NOMO-1 treated with dmso at 0.1 percent for 144 hours (cell line): ENCODE measurements at regions not wholly inside any gene's neighbourhood (a gene's known extent, or its start where the extent isn't known, plus 50 kb on each side); places are given as distances from the start of the nearest gene placed in this dataset.

Experiments used
- DNase-seq: peaks from one replicate; lab custom pipeline; 2025; ENCODE audit not compliant: unreplicated experiment; lab: John Stamatoyannopoulos, UW

DNA sequence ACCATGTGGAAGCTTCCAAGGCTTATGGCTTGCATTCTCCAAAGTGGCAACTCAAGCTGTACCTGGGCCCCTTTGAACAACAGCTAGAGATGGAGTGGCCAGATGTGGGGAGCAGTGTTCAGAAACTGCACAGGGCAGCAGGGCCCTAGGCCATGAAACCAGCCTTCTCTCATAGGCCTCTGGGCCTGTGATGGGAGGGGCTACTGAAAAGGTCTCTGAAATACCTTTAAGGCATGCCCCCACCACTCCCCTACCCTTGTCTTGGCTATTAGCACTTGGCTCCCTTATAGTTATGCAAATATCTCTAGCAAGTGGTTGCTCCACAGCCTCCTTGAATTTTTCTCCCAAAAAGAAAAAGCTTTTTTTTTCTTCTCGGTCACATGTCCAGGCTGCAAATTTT, 1014.6 kb downstream of the DTWD2 start:
- no peak for DNase-seq

GRCh38 chr5:117955831-117956230, 1032.5 kb downstream of the DTWD2 start:
- DNase-seq, result no peak

GRCh38 chr5:117954331-117954730, 1034.0 kb downstream of the DTWD2 start:
- DNase-seq, result no peak

DNA sequence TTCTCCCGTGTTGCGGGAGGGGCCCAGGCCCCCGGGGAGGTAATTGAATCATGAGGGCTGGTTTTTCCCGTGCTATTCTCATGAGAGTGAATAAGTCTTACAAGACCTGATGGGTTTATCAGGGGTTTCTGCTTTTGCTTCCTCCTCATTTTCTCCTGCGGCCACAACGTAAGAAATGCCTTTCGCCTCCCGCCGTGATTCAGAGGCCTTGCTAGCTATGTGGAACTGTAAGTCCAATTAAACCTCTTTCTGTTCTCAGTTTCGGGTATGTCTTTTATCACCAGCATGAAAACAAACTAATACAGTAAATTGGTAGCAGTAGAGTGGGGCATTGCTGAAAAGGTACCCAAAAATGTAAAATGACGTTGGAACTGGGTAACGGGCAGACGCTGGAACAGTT, 1035.1 kb downstream of the DTWD2 start:
- no peak for DNase-seq

DNA sequence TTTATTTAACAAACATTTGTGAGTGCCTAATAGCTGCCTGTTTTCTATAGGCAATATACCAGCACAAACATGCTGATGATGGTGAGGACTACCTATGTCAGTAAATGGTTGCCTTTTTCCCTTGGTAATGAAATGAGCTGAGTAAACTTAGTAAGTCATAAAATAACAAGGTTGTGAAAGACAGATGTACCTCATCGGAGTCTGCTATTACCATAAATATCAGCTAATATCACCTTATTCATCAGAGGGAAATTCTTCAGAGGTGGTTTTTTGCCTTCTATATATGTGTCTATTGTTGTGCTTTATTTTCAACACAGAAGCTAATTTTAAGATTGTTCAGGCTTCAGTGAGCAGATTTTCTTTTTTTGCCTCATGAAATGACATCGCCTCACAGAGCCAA, 1040.5 kb downstream of the DTWD2 start:
- no peak for DNase-seq

DNA sequence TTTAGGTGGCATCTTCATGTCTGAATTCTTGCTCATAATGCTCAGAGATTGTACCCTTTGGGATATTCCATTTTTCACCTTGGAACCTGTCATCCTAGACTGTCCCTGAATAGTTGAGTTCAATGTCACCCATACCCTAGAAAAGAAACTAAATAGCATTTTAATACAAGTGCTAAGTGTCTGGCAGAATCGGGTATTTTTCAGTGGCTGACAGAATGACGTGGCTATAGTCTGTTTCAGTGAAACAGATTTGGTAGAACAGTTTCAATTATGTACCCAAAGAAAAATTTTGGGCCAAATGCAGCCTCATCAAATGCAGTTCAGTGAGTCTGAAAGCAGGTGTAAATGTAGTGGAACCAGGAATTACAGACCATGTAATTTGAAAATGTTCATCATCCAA, 1041.2 kb downstream of the DTWD2 start:
- DNase-seq, result no peak

DNA sequence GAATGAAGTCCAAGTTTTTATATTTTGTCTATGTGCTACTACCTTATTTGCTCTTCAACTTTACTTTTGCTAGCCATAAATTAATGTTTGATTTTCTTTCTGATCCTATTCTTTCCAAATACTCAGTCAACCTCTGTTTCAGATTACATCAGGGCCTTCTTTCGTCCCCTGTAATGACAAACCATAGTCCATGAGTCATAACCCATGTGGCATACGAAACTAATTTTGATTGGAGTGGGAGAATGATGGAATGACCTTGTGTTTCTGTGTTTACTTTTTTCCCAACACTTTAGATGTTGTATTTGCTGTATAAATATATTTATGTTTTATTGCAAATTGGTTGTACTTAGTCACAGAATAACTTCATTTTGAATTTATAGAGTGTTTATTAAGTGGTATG, 1043.1 kb downstream of the DTWD2 start:
- DNase-seq, result no peak

- DNase-seq, result no peak
These were observed 1044.8 kb downstream of the DTWD2 start for GRCh38 chr5:117943541-117943940.

- no peak for DNase-seq
These were observed 1045.4 kb downstream of the DTWD2 start for GRCh38 chr5:117942861-117943519.

DNA sequence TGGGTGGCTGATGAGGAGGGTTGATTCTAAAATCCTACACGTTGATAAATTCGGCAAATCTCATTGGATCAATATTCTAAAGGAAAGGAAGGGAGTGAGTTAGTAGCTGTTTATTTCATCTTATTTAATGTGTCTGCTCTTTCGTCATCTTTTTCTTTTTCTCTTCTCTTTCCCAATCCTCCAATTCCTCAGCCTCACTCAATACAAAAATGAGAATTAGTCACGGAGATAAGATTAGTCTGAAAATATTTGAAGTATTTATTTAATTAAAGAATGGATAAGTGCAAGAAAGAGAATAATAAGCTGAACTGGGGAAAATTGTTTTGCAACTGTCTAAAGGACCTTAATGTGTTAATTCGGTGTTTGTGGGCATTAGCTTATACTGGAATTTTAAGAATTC, 1095.1 kb downstream of the DTWD2 start:
- DNase-seq, result no peak

DNA sequence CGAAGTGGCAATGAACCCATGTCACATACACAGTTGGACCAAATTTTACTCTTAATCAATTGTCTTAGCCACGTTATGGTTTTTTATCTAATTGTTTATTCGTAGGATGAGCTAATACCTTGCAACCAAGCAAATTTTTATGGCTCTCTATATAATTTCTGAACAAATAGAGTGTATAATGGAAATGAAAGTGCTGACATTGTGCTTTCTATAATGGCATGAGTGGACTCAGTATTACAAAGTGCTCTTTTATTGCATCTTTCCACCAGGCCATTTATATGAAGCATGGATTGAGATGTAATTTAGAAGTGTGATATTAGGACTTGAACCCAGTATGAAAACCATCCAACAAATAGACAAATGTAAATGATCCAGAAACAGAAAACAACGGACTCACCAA, 1096.0 kb downstream of the DTWD2 start:
- DNase-seq, result no peak

GRCh38 chr5:117889596-117889995, 1098.8 kb downstream of the DTWD2 start:
- DNase-seq, result no peak

DNA sequence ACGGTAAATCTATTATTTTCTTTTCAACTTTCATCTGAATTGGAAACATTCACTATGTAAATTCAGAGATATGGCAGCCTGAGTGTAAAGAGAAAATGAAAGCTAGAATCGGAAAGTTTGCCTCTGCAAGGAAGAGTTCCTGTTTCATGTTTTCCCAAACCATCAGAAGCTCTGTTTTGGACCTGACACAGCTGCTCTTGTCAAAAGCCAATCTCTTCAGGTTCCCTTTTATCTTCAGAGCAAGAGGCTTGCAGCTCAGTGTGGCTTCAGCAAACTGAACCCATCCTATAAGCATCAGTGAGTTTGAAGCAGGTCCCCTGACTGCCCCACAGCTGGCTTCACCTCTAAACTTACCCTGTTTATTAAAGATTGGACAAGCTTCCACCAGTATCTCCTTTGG, 1099.7 kb downstream of the DTWD2 start:
- DNase-seq, result peak; percentile 8

GRCh38 chr5:117881426-117882230, 1106.7 kb downstream of the DTWD2 start:
- no peak for DNase-seq

- DNase-seq, result no peak
These were observed 1107.4 kb downstream of the DTWD2 start for GRCh38 chr5:117880932-117881331.

DNA sequence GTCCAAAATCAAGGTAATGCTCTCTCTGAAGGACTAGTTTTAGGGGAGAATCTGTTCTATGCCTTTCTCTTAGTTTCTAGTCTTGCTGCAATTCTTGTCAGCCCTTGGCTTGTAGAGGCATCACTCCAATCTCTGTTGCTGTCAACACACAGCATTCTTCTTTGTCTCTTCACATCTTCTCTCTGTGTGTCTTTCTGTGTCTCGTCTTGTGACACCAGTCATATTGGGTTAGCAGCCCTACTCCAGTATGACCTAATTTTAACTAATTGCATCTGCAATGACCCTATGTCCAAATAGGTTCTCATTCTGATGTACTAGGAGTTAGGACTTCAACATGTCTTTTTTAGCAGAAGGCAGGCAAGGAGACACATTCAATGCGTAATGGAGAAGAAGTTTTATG, 1110.6 kb downstream of the DTWD2 start:
- no peak for DNase-seq

GRCh38 chr5:117872798-117873368, 1115.5 kb downstream of the DTWD2 start:
- no peak for DNase-seq

DNA sequence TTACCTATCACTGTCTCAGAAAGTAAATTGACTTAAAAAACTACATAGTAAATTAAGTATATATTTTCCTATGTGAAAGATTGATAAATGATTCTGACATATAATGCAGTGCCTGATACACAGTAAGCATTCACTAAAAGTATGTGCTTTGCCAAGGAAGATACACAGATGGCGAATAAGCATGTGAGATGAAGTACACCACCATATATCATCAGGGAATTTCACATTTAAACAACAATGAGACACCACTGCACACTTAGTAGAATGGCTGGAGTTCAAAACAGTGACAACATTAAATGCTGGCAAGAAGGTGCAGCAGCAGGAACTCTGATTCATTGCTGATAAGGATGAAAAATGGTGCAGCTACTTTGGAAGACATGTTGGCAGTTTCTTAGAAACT, 1118.8 kb downstream of the DTWD2 start:
- no peak for DNase-seq

DNA sequence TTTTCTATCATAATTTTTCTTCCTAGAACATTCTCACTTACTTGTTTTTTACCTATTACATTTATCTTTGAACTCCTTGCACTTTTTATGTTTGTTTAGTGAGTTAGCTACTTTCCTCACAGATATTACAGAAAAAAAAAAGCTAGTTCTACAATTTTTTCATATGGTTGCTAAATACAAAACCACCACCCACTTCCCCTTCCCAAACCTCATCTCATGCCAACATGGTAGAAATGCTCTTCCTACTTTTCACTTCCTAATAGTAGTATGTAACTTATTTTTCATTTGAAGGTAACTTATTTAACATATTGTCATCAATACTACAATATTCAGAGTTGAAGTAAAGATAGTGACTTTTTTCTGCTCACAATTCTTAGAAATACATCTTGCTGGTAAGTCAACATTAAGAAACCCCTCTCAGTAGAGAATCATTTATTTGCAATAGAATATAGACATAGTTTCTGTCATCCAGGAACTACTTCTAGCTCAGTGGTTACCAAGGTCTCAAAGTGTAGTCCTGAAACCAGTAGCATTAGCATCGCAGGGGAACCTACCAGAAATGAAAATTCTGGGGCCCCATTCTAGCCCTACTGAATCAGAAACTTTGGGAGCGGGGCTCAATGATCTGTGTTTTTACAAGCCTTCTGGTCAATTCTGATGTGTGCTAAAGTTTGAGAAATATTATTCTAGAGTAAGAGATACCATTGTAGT, 1124.6 kb downstream of the DTWD2 start:
- DNase-seq, result peak; percentile 32

- DNase-seq, result no peak
These were observed 1127.8 kb downstream of the DTWD2 start for GRCh38 chr5:117860550-117860949.

- peak; percentile 52 for DNase-seq
These were observed 1129.2 kb downstream of the DTWD2 start for GRCh38 chr5:117859176-117859575.

DNA sequence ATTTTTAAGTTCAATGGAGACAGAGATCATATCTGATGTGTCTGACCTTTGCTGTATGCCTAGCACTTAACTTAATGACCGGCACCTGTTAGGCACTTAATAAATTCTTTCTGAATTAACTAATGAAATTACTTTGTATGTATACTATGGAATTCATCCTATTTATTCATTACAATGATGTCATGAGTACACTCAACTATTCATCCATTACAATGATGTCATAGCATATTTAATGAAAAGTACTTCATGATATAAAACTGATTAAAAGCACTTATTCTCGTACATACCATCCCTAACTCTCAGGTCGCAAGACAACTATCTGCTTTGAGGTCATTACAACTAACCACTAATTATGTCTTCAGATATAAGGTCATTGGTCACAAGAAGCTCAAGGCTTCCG, 1131.6 kb downstream of the DTWD2 start:
- no peak for DNase-seq
